Endothelial cell (in vitro differentiated cells): ENCODE measurements at regions not wholly inside any gene's neighbourhood (a gene's known extent, or its start where the extent isn't known, plus 50 kb on each side); places are given as distances from the start of the nearest gene placed in this dataset.

ENCODE experiments used
- DNase-seq: peaks from one replicate; pipeline ENCODE4 v3.0.0; 2021; ENCODE audit warnings: low spot score
- H3K27ac Mint-ChIP-seq: one replicate; pipeline ENCODE4 v1.8.0; 2021; ENCODE audit warnings: mixed read lengths, inconsistent platforms; ENCODE audit not compliant: unreplicated experiment
- H3K27me3 Mint-ChIP-seq: one replicate; pipeline ENCODE4 v1.8.0; 2021; ENCODE audit warnings: mild to moderate bottlenecking, moderate library complexity, mixed read lengths, inconsistent platforms; ENCODE audit not compliant: unreplicated experiment
- H3K36me3 Mint-ChIP-seq: one replicate; pipeline ENCODE4 v1.8.0; 2021; ENCODE audit warnings: mild to moderate bottlenecking, low read depth, mixed read lengths, inconsistent platforms; ENCODE audit not compliant: unreplicated experiment
- H3K4me1 Mint-ChIP-seq: one replicate; pipeline ENCODE4 v1.8.0; 2021; ENCODE audit warnings: mild to moderate bottlenecking, mixed read lengths, inconsistent platforms; ENCODE audit not compliant: unreplicated experiment
- H3K4me3 Mint-ChIP-seq: one replicate; pipeline ENCODE4 v1.8.0; 2021; ENCODE audit warnings: mild to moderate bottlenecking, mixed read lengths, inconsistent platforms; ENCODE audit not compliant: unreplicated experiment
- H3K9me3 Mint-ChIP-seq: one replicate; pipeline ENCODE4 v1.8.0; 2021; ENCODE audit warnings: mixed read lengths, inconsistent platforms; ENCODE audit not compliant: unreplicated experiment
- CTCF ChIP-seq: fragments of 200-600 bp; sonication (generic); IDR thresholded peaks from one replicate; pipeline ENCODE4 v1.5.0; 2021; ENCODE audit warnings: antibody characterized with exemption; ENCODE audit not compliant: unreplicated experiment

GRCh38 chr12:126773012-126773411 lies 1494.0 kb upstream of the TMEM132C start:
- no peaks in the 10 kb centered on the region for H3K4me1 Mint-ChIP-seq
- no peak overlapping the region for H3K27ac Mint-ChIP-seq
- no peak for DNase-seq
- no peak overlapping the region for H3K4me3 Mint-ChIP-seq
- TF ChIP-seq CTCF: no peak
- peaks cover 10% of the 10 kb centered on the region for H3K36me3 Mint-ChIP-seq
- H3K9me3 Mint-ChIP-seq: peaks cover 47% of the 10 kb centered on the region
- peaks cover 3% of the 10 kb centered on the region for H3K27me3 Mint-ChIP-seq

- no peak overlapping the region for H3K4me3 Mint-ChIP-seq
- TF ChIP-seq CTCF: no peak
- peaks cover 10% of the 10 kb centered on the region for H3K36me3 Mint-ChIP-seq
- peaks cover 3% of the 10 kb centered on the region for H3K27me3 Mint-ChIP-seq
- peaks cover 47% of the 10 kb centered on the region for H3K9me3 Mint-ChIP-seq
- H3K4me1 Mint-ChIP-seq: no peaks in the 10 kb centered on the region
- DNase-seq: no peak
- H3K27ac Mint-ChIP-seq: no peak overlapping the region
These were observed 1493.5 kb upstream of the TMEM132C start for GRCh38 chr12:126773491-126773890.

GRCh38 chr12:126776026-126776655 lies 1490.8 kb upstream of the TMEM132C start:
- H3K9me3 Mint-ChIP-seq: peaks cover 41% of the 10 kb centered on the region
- H3K27me3 Mint-ChIP-seq: no peaks in the 10 kb centered on the region

GRCh38 chr12:126780343-126780742 lies 1486.6 kb upstream of the TMEM132C start:
- no peak for TF ChIP-seq CTCF
- Mint-ChIP-seq H3K36me3 (no peaks in the 10 kb centered on the region), H3K4me1 (no peaks in the 10 kb centered on the region), H3K9me3 (peaks cover 30% of the 10 kb centered on the region), H3K4me3 (no peak overlapping the region), H3K27ac (no peak overlapping the region), H3K27me3 (no peaks in the 10 kb centered on the region)
- no peak for DNase-seq

More at GRCh38 chr12:126776026-126776655, 1490.8 kb upstream of the TMEM132C start:
- H3K4me3 Mint-ChIP-seq: no peak overlapping the region
- no peak for TF ChIP-seq CTCF
- no peaks in the 10 kb centered on the region for H3K4me1 Mint-ChIP-seq
- H3K36me3 Mint-ChIP-seq: peaks cover 5% of the 10 kb centered on the region
- no peak for DNase-seq
- no peak overlapping the region for H3K27ac Mint-ChIP-seq

- peaks cover 4% of the 10 kb centered on the region for H3K36me3 Mint-ChIP-seq
- H3K27ac Mint-ChIP-seq: no peak overlapping the region
- H3K9me3 Mint-ChIP-seq: peaks cover 25% of the 10 kb centered on the region
- no peaks in the 10 kb centered on the region for H3K4me1 Mint-ChIP-seq
- no peaks in the 10 kb centered on the region for H3K27me3 Mint-ChIP-seq
- no peak for DNase-seq
- H3K4me3 Mint-ChIP-seq: no peak overlapping the region
- TF ChIP-seq CTCF: no peak
These were observed 1485.4 kb upstream of the TMEM132C start for GRCh38 chr12:126781593-126781992.
